SK-N-SH treated with all-trans-retinoic acid at 6 μM for 48 hours (cell line): ENCODE measurements at regions not wholly inside any gene's neighbourhood (a gene's known extent, or its start where the extent isn't known, plus 50 kb on each side); places are given as distances from the start of the nearest gene placed in this dataset.

Source experiments
- ARNTL ChIP-seq: fragments of 450-650 bp; formaldehyde crosslinking; IDR thresholded peaks from 2 replicates; pipeline ENCODE4 v1.5.0; 2020; ENCODE audit warnings: low read depth, mild to moderate bottlenecking, moderate library complexity, borderline replicate concordance
- ESRRG ChIP-seq: fragments of 250-450 bp; sonication (Bioruptor Pico); IDR thresholded peaks from 2 replicates; pipeline ENCODE4 v1.6.1; 2021; ENCODE audit warnings: mild to moderate bottlenecking
- RARB ChIP-seq: fragments of 250-450 bp; sonication (Bioruptor Pico); IDR thresholded peaks from 2 replicates; pipeline ENCODE4 v1.8.0; 2021; ENCODE audit warnings: mild to moderate bottlenecking, moderate library complexity
- ZFP3 ChIP-seq: fragments of 250-450 bp; sonication (Bioruptor Pico); IDR thresholded peaks from 2 replicates; pipeline ENCODE4 v1.5.0; 2020; ENCODE audit warnings: mild to moderate bottlenecking, moderate library complexity
- TF ChIP-seq, protein P1 (sequence below): fragments of 250-450 bp; sonication (Bioruptor Pico); IDR thresholded peaks from 2 replicates; pipeline ENCODE4 v1.8.0; 2020; ENCODE audit warnings: mild to moderate bottlenecking, moderate library complexity, borderline replicate concordance
- TF ChIP-seq, protein P2 (sequence below): fragments of 250-450 bp; sonication (Bioruptor Pico); IDR thresholded peaks from 2 replicates; pipeline ENCODE4 v1.5.1; 2020; ENCODE audit warnings: low read depth, mild to moderate bottlenecking, moderate library complexity

- TF ChIP-seq, protein P1, sequence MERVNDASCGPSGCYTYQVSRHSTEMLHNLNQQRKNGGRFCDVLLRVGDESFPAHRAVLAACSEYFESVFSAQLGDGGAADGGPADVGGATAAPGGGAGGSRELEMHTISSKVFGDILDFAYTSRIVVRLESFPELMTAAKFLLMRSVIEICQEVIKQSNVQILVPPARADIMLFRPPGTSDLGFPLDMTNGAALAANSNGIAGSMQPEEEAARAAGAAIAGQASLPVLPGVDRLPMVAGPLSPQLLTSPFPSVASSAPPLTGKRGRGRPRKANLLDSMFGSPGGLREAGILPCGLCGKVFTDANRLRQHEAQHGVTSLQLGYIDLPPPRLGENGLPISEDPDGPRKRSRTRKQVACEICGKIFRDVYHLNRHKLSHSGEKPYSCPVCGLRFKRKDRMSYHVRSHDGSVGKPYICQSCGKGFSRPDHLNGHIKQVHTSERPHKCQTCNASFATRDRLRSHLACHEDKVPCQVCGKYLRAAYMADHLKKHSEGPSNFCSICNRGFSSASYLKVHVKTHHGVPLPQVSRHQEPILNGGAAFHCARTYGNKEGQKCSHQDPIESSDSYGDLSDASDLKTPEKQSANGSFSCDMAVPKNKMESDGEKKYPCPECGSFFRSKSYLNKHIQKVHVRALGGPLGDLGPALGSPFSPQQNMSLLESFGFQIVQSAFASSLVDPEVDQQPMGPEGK, result no peak
- TF ChIP-seq ESRRG (CRISPR knock-in tag) (no peak), RARB (no peak), ARNTL (no peak), ZFP3 (CRISPR knock-in tag) (no peak)
- TF ChIP-seq, protein P2, sequence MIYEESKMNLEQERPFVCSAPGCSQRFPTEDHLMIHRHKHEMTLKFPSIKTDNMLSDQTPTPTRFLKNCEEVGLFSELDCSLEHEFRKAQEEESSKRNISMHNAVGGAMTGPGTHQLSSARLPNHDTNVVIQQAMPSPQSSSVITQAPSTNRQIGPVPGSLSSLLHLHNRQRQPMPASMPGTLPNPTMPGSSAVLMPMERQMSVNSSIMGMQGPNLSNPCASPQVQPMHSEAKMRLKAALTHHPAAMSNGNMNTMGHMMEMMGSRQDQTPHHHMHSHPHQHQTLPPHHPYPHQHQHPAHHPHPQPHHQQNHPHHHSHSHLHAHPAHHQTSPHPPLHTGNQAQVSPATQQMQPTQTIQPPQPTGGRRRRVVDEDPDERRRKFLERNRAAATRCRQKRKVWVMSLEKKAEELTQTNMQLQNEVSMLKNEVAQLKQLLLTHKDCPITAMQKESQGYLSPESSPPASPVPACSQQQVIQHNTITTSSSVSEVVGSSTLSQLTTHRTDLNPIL, result no peak
Measured at GRCh38 chr17:26962255-26963162, 331.4 kb upstream of the WSB1 start.
